ENCODE measurements at regions not wholly inside any gene's neighbourhood (a gene's known extent, or its start where the extent isn't known, plus 50 kb on each side); places are given as distances from the start of the nearest gene placed in this dataset.

- TF ChIP-seq, protein P1, sequence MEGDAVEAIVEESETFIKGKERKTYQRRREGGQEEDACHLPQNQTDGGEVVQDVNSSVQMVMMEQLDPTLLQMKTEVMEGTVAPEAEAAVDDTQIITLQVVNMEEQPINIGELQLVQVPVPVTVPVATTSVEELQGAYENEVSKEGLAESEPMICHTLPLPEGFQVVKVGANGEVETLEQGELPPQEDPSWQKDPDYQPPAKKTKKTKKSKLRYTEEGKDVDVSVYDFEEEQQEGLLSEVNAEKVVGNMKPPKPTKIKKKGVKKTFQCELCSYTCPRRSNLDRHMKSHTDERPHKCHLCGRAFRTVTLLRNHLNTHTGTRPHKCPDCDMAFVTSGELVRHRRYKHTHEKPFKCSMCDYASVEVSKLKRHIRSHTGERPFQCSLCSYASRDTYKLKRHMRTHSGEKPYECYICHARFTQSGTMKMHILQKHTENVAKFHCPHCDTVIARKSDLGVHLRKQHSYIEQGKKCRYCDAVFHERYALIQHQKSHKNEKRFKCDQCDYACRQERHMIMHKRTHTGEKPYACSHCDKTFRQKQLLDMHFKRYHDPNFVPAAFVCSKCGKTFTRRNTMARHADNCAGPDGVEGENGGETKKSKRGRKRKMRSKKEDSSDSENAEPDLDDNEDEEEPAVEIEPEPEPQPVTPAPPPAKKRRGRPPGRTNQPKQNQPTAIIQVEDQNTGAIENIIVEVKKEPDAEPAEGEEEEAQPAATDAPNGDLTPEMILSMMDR (IDR thresholded peaks at IDR 0.05) = no peak
- DNase-seq (no peak), ATAC-seq (no peak)
- intact Hi-C loops (cut with DNase I) = no loop called here
- peaks cover 0 to 18% (median 0%) of the 10 kb centered on the region in 11 donors for H3K9me3 ChIP-seq
- no peak overlapping the region for H3K27ac ChIP-seq
- H3K4me1 ChIP-seq = no peaks in the 10 kb centered on the region
- H3K27me3 ChIP-seq = no peaks in the 10 kb centered on the region
- no peaks in the 10 kb centered on the region for H3K36me3 ChIP-seq
- H3K4me3 ChIP-seq = no peak overlapping the region
- 47 to 49% methylated on average over 1 of the region's 1 CpG for WGBS, 2 donors
Measured at GRCh38 chr17:54085020-54085419, 262.3 kb downstream of the KIF2B start.

DNA sequence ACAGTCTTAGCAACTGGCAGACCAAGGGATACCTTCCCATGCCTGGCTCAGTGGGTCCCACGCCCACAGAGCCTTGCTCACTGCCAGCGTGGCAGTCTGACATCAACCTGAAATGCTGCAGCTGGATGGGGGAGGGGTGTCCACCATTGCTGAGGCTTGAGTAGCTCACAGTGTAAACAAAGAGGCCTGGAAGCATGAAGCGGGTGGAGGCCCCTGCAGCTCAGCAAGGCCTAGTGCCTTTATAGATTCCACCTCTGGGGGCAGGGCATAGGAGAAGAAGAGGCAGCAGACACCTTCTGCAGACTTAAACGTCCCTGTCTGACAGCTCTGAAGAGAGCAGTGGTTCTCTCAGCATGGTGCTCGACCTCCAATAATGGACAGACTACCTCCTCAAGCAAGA, 263.2 kb downstream of the KIF2B start:
- TF ChIP-seq, protein P1 (IDR thresholded peaks at IDR 0.05) = no peak
- H3K27me3 ChIP-seq = no peaks in the 10 kb centered on the region
- intact Hi-C loops (cut with DNase I) = no loop called here
- H3K9me3 ChIP-seq = peaks cover 0 to 28% (median 0%) of the 10 kb centered on the region in 11 donors
- WGBS, 2 donors = 28 to 33% methylated on average over 5 of the region's 5 CpGs
- H3K36me3 ChIP-seq = no peaks in the 10 kb centered on the region
- DNase-seq = no peak
- H3K4me1 ChIP-seq = no peaks in the 10 kb centered on the region
- no peak overlapping the region for H3K4me3 ChIP-seq
- H3K27ac ChIP-seq = no peak overlapping the region
- ATAC-seq = no peak

- H3K27ac ChIP-seq = no peak overlapping the region
- intact Hi-C loops (cut with DNase I) = no loop called here
- H3K9me3 ChIP-seq = peaks cover 0 to 7% (median 0%) of the 10 kb centered on the region in 11 donors
- H3K36me3 ChIP-seq = no peaks in the 10 kb centered on the region
- TF ChIP-seq, protein P1 (IDR thresholded peaks at IDR 0.05) = no peak
- DNase-seq = no peak
- no peaks in the 10 kb centered on the region for H3K27me3 ChIP-seq
- ATAC-seq = no peak
- no peak overlapping the region for H3K4me3 ChIP-seq
- H3K4me1 ChIP-seq = no peaks in the 10 kb centered on the region
Measured at GRCh38 chr17:54096216-54096615, 273.5 kb downstream of the KIF2B start.

DNA sequence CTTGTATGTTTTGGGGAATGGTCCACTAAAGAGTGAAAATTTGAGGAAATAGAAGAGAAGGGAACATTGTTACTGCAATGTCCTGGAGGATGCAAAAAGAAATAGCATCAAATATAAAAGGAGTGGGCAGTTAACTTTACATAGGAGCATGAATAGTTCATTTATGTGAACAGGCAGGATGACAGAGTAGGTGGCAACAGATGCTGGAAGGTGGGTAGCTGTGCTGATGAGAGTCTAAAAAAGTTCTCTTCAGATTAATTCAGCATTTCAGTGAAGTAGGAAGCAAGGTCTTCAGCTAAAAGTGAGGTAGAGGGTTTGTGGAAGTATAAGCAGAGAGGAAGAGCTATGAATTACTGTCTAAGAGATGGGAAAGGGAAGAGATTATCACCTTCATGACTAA, 276.5 kb downstream of the KIF2B start:
- Histone ChIP-seq H3K4me1 (no peaks in the 10 kb centered on the region), H3K9me3 (peaks cover 0 to 31% (median 17%) of the 10 kb centered on the region in 11 donors), H3K27me3 (no peaks in the 10 kb centered on the region), H3K4me3 (no peak overlapping the region), H3K27ac (no peak overlapping the region), H3K36me3 (no peaks in the 10 kb centered on the region)
- TF ChIP-seq, protein P1 (IDR thresholded peaks at IDR 0.05) = no peak
- DNase-seq (no peak), ATAC-seq (no peak)
- intact Hi-C loops (cut with DNase I) = no loop called here

GRCh38 chr17:54102246-54102645, 279.5 kb downstream of the KIF2B start:
- Histone ChIP-seq H3K4me1 (no peaks in the 10 kb centered on the region), H3K9me3 (peaks cover 0 to 59% (median 19%) of the 10 kb centered on the region in 11 donors), H3K36me3 (no peaks in the 10 kb centered on the region), H3K27me3 (no peaks in the 10 kb centered on the region), H3K4me3 (no peak overlapping the region), H3K27ac (no peak overlapping the region)
- 71 to 76% methylated on average over 1 of the region's 1 CpG for WGBS, 2 donors
- intact Hi-C loops (cut with DNase I) = no loop called here
- TF ChIP-seq, protein P1 (IDR thresholded peaks at IDR 0.05) = no peak
- ATAC-seq (no peak), DNase-seq (no peak)

Measured in heart right ventricle (tissue), 16 donors.